H1 (cell line): ENCODE measurements at regions not wholly inside any gene's neighbourhood (a gene's known extent, or its start where the extent isn't known, plus 50 kb on each side); places are given as distances from the start of the nearest gene placed in this dataset.

Experiments used
- JUND ChIP-seq: IDR thresholded peaks from 2 replicates; pipeline ENCODE4 v1.6.1; 2011; ENCODE audit warnings: mild to moderate bottlenecking, improper control_type of control experiment, low read length
- KDM1A ChIP-seq: fragments of 200-600, 300-600 bp; sonication (generic); IDR thresholded peaks from 2 replicates; pipeline ENCODE4 v1.7.1; 2016; ENCODE audit warnings: mild to moderate bottlenecking, low read length, borderline replicate concordance
- SP4 ChIP-seq: IDR thresholded peaks from 2 replicates; pipeline ENCODE4 v1.6.1; 2012; ENCODE audit warnings: low read length, inconsistent platforms
- YY1 ChIP-seq: IDR thresholded peaks from 2 replicates; pipeline ENCODE4 v1.6.1; 2011; ENCODE audit warnings: low read depth, mild to moderate bottlenecking, low read length

DNA sequence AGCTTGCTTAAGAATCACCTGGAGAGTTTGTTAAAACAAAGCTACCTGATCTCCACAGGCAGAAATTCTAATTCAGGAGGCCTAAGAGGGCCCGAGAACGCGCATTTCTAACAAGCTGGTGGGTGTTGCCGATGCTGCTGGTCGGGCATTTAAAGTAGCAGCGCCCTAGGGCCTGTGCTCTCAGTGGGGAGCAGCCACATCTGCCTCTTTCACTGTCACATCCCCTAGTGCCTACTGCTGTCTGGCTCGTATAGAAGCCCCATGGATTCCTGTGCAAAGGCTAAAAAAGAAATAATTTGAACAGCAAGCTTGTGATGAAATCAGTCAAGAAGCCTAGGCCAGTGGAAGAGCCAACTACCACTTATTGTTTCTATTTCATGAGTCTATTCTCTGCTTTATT lies 126.7 kb upstream of the SMIM21 start (continued):
- no peak for TF ChIP-seq JUND
- TF ChIP-seq KDM1A = no peak
- no peak for TF ChIP-seq YY1
- TF ChIP-seq SP4 = no peak
- TF ChIP-seq, all 59 proteins: peak for 0
